A673 (cell line): ENCODE measurements at regions not wholly inside any gene's neighbourhood (a gene's known extent, or its start where the extent isn't known, plus 50 kb on each side); places are given as distances from the start of the nearest gene placed in this dataset.

Experiments
- EZH2 ChIP-seq: fragments of 200-600 bp; sonication (generic); IDR thresholded peaks from 2 replicates; pipeline ENCODE4 v1.6.1; 2017; ENCODE audit warnings: borderline replicate concordance, low read depth, mild to moderate bottlenecking, mixed read lengths, antibody characterized with exemption, low read length; ENCODE audit not compliant: poor library complexity, severe bottlenecking
- TF ChIP-seq, protein P1 (sequence below): fragments of 300-800, 200-600 bp; sonication (generic); conservative IDR thresholded peaks from 2 replicates; pipeline ENCODE4 v1.5.1; 2017; ENCODE audit warnings: low read depth, mild to moderate bottlenecking, antibody characterized with exemption, low read length, moderate library complexity, mixed read lengths

DNA sequence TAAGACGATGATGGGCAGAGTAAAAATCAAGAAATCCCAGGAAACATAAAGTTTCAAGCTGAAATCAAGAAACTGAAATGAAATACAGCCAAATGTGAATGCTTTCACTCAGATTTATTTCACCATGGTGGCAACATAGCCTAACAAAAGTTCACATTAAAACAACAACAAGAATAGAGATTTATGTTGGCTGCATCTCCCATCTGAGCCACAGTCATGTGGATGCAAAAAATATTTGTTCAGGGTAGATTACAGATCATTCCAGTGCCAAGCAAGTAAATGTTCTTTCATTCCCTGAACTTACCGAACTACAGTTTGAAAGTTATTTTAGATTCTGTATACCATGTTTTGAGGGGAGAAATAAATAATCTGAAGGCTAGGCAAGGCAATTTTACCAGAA lies 159.9 kb upstream of the TMTC1 start:
- TF ChIP-seq, protein P1, sequence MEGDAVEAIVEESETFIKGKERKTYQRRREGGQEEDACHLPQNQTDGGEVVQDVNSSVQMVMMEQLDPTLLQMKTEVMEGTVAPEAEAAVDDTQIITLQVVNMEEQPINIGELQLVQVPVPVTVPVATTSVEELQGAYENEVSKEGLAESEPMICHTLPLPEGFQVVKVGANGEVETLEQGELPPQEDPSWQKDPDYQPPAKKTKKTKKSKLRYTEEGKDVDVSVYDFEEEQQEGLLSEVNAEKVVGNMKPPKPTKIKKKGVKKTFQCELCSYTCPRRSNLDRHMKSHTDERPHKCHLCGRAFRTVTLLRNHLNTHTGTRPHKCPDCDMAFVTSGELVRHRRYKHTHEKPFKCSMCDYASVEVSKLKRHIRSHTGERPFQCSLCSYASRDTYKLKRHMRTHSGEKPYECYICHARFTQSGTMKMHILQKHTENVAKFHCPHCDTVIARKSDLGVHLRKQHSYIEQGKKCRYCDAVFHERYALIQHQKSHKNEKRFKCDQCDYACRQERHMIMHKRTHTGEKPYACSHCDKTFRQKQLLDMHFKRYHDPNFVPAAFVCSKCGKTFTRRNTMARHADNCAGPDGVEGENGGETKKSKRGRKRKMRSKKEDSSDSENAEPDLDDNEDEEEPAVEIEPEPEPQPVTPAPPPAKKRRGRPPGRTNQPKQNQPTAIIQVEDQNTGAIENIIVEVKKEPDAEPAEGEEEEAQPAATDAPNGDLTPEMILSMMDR: no peak
- no peak for TF ChIP-seq EZH2
